ENCODE measurements at regions not wholly inside any gene's neighbourhood (a gene's known extent, or its start where the extent isn't known, plus 50 kb on each side); places are given as distances from the start of the nearest gene placed in this dataset.

DNA sequence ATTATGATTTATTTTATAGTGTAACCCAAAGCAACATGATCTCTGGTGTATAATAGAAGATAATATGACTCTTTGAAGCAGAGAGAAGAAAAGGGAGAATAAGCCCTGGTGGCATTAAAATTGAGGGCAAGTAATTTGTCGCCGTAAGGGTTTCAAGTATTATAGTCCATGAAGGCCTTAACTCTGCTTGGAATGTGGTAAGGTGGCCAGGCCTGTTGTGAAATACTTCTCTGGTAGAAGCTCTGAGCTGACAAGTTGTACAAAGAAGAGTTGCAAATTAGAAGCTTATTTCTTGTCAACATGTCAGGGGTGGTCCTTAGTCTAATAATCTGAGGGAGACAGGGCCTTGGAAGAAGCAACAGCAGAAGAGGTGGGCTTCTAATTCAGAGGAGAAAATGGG is 151.7 kb upstream of the HHIP start:
- TF ChIP-seq, protein P1, sequence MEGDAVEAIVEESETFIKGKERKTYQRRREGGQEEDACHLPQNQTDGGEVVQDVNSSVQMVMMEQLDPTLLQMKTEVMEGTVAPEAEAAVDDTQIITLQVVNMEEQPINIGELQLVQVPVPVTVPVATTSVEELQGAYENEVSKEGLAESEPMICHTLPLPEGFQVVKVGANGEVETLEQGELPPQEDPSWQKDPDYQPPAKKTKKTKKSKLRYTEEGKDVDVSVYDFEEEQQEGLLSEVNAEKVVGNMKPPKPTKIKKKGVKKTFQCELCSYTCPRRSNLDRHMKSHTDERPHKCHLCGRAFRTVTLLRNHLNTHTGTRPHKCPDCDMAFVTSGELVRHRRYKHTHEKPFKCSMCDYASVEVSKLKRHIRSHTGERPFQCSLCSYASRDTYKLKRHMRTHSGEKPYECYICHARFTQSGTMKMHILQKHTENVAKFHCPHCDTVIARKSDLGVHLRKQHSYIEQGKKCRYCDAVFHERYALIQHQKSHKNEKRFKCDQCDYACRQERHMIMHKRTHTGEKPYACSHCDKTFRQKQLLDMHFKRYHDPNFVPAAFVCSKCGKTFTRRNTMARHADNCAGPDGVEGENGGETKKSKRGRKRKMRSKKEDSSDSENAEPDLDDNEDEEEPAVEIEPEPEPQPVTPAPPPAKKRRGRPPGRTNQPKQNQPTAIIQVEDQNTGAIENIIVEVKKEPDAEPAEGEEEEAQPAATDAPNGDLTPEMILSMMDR (IDR thresholded peaks at IDR 0.05; ENCODE audit: low read depth, low read length, missing control alignments): no peak
- in situ Hi-C loops (cut with HindIII; ENCODE audit: low sequenced_read_pairs): no loop called here
- H3K4me3 ChIP-seq (ENCODE audit: low read depth, low read length): no peak overlapping the region
- DNase-seq (ENCODE audit: low read depth): no peak

DNA sequence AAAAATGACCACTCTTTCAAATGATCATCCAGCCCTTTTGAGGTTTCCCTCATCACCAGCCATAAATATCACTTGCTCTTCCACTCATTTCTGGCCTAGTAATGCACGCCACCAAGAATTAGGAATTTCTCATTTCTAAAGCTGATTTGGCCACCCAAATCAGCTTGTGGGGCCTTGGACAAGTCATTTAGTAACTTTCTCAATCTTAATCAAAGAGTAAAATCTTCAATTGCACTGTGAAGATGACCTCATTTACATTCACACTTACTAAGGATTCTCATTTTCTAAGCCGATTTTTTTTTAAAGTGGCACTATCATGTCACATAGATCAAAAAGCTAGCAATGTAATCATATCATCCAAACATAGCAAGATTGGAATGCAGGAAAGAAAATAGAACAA is 150.0 kb upstream of the HHIP start:
- in situ Hi-C loops (cut with HindIII; ENCODE audit: low sequenced_read_pairs): no loop called here

DNA sequence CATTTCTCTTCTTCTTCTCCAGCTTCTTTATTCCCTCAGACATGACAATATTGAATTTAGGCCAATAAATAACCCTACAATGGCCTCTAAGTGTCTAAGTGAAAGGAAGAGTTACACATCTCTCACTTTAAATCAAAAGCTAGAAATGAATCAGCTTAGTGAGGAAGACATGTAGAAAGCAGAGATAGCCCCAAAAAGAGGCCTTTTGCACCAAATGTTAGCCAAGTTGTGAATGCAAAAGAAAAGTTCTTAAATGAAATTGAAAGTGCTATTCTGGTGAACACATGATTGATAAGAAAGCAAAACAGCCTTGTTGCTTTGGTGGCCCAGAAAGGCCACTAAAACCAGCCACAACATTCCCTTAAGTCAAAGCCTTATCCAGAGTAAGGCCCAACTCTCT is 146.2 kb upstream of the HHIP start:
- in situ Hi-C loops (cut with HindIII; ENCODE audit: low sequenced_read_pairs): no loop called here
- no peak overlapping the region for H3K4me3 ChIP-seq (ENCODE audit: low read depth, low read length)
- no peak for DNase-seq (ENCODE audit: low read depth)
- TF ChIP-seq, protein P1 (IDR thresholded peaks at IDR 0.05; ENCODE audit: low read depth, low read length, missing control alignments): no peak

More for the DNA sequence above, 150.0 kb upstream of the HHIP start:
- TF ChIP-seq, protein P1 (IDR thresholded peaks at IDR 0.05; ENCODE audit: low read depth, low read length, missing control alignments): no peak
- DNase-seq (ENCODE audit: low read depth): no peak
- H3K4me3 ChIP-seq (ENCODE audit: low read depth, low read length): no peak overlapping the region

DNA sequence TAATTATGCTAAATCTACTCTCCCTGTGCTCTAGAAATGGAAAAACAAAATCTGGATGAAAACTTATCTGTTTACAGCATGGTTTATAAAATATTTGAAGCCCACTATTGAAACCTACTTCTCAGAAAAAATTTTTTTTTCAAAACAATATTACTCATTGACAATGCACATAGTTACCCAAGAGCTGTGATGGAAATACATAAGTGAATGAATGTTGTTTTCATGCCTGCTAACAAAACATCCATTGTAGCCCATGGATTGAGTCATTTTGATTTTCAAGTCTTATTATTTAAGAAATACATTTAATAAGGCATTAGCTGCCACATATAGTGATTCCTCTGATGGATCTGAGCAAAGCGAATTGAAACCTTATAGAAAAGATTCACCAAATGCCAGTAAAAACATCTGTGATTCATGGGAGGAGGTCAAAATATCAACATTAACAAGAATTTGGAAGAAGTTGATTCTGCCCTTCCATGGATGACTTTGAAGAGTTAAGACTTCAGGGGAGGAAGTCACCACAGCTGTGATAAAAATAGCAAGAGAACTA is 144.7 kb upstream of the HHIP start:
- no peak for DNase-seq (ENCODE audit: low read depth)
- H3K4me3 ChIP-seq (ENCODE audit: low read depth, low read length): no peak overlapping the region
- in situ Hi-C loops (cut with HindIII; ENCODE audit: low sequenced_read_pairs): no loop called here
- TF ChIP-seq, protein P1 (IDR thresholded peaks at IDR 0.05; ENCODE audit: low read depth, low read length, missing control alignments): no peak

DNA sequence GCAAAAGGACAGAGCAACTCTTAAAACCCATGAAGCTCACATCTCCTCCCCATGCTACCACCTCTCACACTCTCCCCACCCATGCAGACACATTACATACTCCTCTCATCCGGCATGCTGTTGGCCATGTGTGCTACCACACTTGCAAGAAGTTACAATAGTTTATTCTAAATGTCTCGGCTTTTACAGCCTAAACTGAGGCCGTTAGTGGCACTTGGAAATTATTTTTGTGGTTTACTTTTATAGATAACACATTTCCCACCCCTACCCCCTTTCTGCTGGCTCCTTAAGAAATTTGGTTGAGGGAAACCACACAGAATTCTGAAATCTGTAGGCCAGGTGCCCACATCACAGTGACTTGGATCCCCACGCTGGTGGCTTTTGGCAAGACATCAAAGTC is 141.1 kb upstream of the HHIP start:
- in situ Hi-C loops (cut with HindIII; ENCODE audit: low sequenced_read_pairs): no loop called here
- no peak overlapping the region for H3K4me3 ChIP-seq (ENCODE audit: low read depth, low read length)
- peak; percentile 35 for DNase-seq (ENCODE audit: low read depth)
- TF ChIP-seq, protein P1 (IDR thresholded peaks at IDR 0.05; ENCODE audit: low read depth, low read length, missing control alignments): no peak

DNA sequence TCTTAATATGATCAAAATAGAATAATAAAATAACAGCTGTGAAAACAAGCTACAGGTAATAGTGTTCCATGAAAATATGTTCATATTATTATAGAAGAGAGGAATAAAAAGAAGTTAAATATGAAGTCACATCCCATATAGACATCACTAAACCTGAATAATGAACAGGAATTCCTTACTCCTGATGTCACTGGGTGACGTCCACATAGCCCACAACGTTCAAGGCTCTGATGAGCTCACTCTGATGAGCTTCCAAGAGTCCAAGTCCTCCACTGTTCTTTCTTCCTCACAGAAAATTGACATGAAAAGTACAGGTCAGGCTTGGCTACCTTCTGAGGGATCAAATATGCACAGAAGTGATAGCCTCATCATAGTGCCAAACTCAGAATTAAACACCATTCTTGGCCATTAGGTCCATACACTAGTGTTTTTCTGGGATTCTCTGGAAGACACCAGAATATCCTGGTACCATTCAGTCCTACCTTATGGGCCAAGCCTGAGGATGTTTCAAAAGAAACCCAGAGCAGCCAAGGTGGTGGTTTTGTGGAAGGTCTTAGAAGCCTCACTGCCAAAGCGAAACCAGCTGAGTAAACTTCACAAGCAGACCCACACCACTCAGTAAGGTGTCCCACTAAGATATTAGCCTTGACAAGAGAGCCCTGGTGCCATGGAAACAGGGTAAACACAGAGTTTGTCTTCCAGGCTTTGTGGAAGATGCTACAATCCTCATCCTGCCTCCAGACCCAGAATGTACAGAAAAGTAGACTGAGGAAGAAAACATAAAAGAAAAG is 138.4 kb upstream of the HHIP start:
- no peak for DNase-seq (ENCODE audit: low read depth)
- TF ChIP-seq, protein P1 (IDR thresholded peaks at IDR 0.05; ENCODE audit: low read depth, low read length, missing control alignments): no peak
- in situ Hi-C loops (cut with HindIII; ENCODE audit: low sequenced_read_pairs): no loop called here
- no peak overlapping the region for H3K4me3 ChIP-seq (ENCODE audit: low read depth, low read length)

Data from astrocyte of the cerebellum (primary cell).